ENCODE measurements at regions not wholly inside any gene's neighbourhood (a gene's known extent, or its start where the extent isn't known, plus 50 kb on each side); places are given as distances from the start of the nearest gene placed in this dataset.
"Not testable (repeated sequence)": the region's sequence is repeated elsewhere in the genome, so short reads cannot be mapped to it uniquely, and the experiment has no call there.

- no peak for DNase-seq (ENCODE audit: low read depth in 4 of 4, low spot score in 3 of 4)
Measured at GRCh38 chr7:51426163-51426562, 109.6 kb upstream of the COBL start.

- not testable (repeated sequence) for DNase-seq (ENCODE audit: low read depth in 4 of 4, low spot score in 3 of 4)
Measured at GRCh38 chr7:51409934-51410333, 93.3 kb upstream of the COBL start.

DNA sequence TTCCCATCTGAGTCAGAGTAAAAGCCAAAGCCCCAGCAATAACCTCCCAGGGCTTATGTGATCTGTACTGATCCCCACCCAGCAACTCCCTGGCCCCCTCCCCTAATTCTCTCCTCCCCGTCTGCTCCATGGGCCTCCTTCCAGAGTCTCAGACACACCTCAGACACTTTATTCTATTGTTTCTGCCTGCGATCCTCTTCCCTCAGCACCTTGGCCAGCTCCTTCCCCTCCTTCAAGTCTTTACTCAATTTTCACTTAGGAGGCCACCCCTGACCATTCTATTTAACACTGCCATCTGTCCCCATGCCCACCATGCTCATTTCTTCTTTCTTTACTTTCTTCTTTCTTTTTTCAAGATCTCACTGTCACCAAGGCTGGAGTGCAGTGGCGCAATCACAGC, 81.0 kb upstream of the COBL start:
- DNase-seq (ENCODE audit: low read depth in 4 of 4, low spot score in 3 of 4) = not testable (repeated sequence)

DNA sequence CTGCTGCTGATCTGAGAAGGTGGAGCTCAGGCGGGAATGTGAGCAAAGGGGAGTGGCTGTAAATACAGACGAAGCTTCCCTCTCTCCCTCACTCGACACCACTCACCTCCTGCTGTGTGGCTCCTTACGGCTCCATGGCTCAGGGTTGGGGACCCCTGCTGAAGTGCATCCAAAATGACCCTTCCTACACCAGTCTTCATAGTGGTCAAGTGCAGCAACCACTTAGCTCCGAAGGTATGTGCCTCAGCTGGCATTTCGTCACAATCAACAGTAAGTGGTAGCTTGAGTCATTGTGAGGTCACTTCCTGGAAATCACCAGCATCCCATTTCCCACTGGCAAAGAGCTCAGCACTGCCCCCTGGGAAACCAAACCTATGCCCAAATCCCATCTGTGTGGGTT, 76.4 kb upstream of the COBL start:
- not testable (repeated sequence) for DNase-seq (ENCODE audit: low read depth in 4 of 4, low spot score in 3 of 4)

DNA sequence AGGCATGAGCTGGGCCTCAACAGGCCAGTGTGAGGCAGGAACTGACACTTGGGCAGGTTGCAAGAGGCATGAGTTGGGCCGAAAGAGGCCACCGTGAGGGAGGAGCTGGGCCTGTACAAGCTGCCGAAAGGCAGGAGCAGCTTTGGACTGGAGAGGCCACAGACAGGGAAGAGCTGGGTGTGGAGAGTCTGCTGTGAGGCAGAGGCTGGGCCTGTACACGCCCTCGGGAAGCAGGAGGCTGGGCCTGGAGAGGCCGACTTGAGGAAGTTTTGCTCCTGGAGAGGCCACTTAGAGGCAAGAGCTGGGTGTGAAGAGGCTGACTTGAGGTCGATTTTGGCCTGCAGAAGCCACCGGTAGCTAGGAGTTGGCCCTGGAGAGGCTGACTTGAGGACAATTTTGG, 73.3 kb upstream of the COBL start:
- not testable (repeated sequence) for DNase-seq (ENCODE audit: low read depth in 4 of 4, low spot score in 3 of 4)

- not testable (repeated sequence) for DNase-seq (ENCODE audit: low read depth in 4 of 4, low spot score in 3 of 4)
Measured at GRCh38 chr7:51389216-51389812, 72.7 kb upstream of the COBL start.

GRCh38 chr7:51388241-51388640, 71.6 kb upstream of the COBL start:
- not testable (repeated sequence) for DNase-seq (ENCODE audit: low read depth in 4 of 4, low spot score in 3 of 4)

DNA sequence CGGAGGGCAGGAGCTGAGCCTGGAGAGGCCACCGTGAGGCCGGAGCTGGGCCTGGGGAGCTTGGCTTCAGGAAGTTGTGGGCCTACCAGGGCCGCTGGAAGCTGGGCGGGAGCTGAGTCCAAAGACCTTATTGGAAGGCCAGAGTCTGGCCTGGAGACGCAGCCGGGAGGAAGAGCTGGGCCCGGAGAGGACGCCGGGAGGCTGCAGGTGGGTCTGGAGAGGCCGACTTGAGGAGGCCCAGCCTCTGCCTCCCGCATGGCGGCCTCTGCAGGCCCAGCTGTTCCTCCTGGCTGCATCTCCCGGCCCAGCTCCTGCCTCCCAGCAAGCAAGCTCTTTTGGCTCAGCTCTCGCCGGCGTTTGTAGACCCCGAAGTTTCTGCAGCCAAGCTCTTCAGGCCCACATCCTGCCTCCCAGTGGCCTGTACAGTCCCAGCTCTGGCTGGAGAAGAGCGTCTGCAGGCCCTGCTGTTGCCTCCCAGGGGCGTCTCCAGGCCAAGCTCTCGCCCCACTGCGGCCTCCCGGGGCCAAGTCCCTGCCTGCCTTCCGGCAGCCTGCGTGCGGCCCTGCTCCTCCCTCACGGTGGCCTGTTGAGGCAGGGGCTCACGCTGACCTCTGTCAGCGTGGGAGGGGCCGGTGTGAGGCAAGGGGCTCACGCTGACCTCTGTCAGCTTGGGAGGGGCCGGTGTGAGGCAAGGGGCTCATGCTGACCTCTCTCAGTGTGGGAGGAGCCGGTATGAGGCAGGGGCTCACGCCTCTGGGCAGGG, 70.4 kb upstream of the COBL start:
- DNase-seq (ENCODE audit: low read depth in 4 of 4, low spot score in 3 of 4) = not testable (repeated sequence)

DNA sequence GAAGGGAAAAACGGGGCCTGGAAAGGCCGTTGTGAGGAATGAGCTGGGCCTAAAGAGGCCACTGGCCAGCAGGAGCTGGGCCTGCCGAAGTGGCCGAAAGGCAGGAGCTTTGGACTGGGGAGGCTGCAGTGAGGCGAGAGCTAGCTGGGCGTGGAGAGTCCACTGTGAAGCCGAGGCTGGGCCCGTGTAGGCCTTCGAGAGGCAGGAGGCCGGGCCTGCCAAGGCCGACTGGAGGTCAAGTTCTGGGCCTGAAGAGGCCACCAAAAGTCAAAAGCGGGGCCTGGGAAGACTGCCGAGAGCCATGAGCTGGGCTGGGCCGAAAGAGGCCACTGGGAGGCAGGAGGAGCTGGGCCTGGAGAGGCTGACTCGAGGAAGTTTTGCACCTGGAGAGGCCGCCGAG, 69.6 kb upstream of the COBL start:
- DNase-seq (ENCODE audit: low read depth in 4 of 4, low spot score in 3 of 4) = not testable (repeated sequence)

DNA sequence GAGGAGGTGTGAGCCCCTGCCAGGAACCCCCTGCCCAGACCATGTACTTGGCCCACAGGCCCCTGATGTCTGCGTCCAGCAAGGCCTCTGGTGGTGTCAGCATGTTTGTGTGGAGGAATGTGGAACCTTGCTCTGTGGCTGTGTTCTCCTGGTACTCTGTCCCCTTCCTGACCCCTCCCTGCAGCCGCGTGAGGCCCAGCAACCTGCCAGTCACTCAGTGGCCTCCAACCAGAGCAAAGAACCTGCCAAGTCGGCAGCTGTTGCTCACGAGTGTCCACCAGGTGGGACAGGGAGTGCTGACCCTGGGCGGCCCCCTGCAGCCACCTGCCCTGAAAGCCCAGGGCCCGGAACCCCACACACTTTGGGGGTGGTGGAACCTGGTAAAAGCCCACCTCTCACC, 65.6 kb upstream of the COBL start:
- not testable (repeated sequence) for DNase-seq (ENCODE audit: low read depth in 4 of 4, low spot score in 3 of 4)

DNA sequence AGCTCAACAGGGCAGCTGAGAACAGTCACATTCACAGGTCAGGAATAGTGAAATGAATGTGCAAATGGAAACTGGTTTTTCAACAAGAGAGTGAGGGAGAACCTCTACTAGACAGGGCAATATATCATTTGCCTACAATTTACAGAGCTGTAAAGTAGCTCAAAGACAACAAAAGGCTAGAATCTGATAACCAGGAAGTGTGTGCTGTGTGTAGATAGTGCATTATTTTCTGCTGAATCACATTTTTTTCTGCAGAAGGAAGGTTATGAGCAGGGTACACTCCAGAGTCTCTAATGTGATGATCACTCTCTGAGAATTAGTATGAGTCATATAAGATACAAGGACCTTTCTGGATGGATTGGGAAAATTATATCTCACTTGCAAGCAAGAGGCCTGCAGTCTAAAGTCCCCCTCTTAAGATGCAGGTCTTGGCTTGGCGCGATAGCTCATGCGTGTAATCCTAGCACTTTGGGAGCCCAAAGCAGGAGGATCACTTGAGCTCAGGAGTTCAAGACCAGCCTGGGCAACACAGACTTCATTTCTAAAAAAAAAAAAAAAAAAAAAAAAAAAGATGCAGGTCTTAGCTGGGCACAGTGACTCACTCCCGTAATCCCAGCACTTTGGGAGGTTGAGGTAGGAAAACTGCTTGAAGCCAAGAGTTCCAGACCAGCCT, 59.9 kb upstream of the COBL start:
- DNase-seq (ENCODE audit: low read depth in 4 of 4, low spot score in 3 of 4) = no peak

GRCh38 chr7:51374936-51375335, 58.3 kb upstream of the COBL start:
- DNase-seq (ENCODE audit: low read depth in 4 of 4, low spot score in 3 of 4) = no peak

DNA sequence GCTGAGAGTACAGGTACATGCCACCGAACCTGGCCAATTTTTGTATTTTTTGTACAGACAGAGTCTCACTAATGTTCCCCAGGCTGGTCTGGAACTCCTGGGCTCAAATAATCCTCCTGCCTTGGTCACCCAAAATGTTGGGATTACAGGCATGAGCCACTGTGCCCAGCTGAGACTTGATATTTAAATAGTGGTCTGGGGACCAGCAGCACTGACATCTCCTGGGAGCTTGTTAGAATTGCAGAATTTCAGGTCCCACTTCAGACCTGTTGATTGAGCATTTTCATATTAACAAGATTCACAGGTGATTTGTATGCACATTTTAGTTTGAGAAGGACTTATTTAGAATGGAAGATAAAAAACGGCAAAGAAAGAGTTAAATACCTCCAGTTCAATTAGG, 57.0 kb upstream of the COBL start:
- DNase-seq (ENCODE audit: low read depth in 4 of 4, low spot score in 3 of 4) = not testable (repeated sequence)

DNA sequence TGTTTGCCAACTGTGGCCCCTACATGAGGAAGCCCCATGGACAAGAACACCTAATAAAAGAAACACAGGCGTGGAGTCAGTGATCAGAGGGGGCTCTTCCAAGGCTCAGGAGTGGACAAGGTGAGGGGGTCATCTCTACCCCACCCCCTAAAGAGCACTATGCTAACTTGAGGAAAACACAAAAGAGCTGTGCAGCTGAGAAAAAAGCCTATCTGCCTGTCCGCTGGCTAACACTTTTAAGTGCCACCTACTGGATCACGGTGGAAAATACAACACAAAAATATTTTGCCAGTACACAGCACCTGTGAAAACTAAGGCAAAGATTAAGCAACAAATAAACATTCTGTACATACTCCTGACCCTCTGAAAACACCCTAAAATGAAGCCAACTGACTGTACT, 53.1 kb upstream of the COBL start:
- no peak for DNase-seq (ENCODE audit: low read depth in 4 of 4, low spot score in 3 of 4)

- DNase-seq (ENCODE audit: low read depth in 4 of 4, low spot score in 3 of 4) = not testable (repeated sequence)
Measured at GRCh38 chr7:51369228-51369627, 52.6 kb upstream of the COBL start.

- DNase-seq (ENCODE audit: low read depth in 4 of 4, low spot score in 3 of 4) = no peak
Measured at GRCh38 chr7:51368334-51368733, 51.7 kb upstream of the COBL start.

DNA sequence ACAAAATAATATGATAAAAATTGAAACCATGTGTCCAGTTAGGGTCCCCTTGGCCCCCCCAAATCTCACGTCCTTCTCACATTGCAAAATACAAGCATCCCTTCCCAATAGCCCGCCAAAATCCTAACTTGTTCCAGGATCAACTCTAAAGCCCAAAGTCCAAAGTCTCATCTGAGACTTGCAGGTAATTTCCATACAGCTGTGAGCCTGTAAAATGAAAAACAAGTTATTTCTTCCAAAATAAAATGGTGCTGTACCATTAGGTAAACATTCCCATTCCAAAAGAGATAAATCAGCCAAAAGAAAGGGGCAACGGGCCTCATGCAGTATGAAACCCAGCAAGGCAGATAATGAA, 51.0 kb upstream of the COBL start:
- no peak for DNase-seq (ENCODE audit: low read depth in 4 of 4, low spot score in 3 of 4)

GRCh38 chr7:51366930-51367613, 50.5 kb upstream of the COBL start:
- peak in 1 of 4 donors; percentile 44 for DNase-seq (ENCODE audit: low read depth in 4 of 4, low spot score in 3 of 4)

Data from left renal pelvis (tissue), 4 donors.